ENCODE measurements at regions not wholly inside any gene's neighbourhood (a gene's known extent, or its start where the extent isn't known, plus 50 kb on each side); places are given as distances from the start of the nearest gene placed in this dataset.

- DNase-seq (ENCODE audit: low spot score), result no peak
Observed at GRCh38 chr12:77214136-77214535, 148.8 kb upstream of the E2F7 start.

- no peak for DNase-seq (ENCODE audit: low spot score)
Observed at GRCh38 chr12:77213319-77213718, 147.9 kb upstream of the E2F7 start.

DNA sequence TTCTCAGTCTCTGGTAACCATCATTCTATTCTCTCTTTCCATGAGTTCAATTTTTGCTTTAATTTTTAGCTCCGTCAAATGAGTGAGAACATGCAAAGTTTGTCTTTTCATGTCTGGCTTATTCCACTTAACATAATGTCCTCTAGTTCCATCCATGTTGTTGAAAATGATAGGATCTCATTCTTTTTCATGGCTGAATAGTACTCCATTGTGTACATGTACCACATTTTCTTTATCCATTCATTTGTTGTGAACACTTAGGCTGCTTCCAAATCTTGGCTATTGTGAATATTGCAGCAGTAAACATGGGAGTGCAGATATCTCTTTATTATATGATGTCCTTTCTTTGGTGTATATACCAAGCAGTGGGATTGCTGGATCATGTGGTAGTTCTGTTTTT is 145.4 kb upstream of the E2F7 start:
- no peak for DNase-seq (ENCODE audit: low spot score)

DNA sequence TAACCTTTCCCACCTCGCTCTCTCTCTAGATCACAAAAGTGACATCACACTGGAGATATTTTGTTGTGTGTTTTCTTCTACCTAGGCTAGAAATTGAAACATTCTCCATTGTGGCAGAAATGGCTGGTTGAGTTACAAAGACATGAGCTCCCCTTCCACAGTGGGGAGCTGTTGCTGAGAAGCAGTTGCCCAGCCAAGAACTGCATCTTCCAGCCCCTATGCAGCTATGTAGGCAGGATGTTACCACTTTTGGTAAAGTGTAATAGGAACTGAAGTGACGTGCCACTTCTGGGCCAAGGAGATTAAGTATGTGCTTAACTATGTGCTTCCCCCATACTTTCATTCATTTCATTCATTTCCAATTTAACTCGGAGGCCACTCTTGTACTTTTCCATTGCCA is 138.7 kb upstream of the E2F7 start:
- DNase-seq (ENCODE audit: low spot score), result no peak

GRCh38 chr12:77202457-77203060 is 137.2 kb upstream of the E2F7 start:
- DNase-seq (ENCODE audit: low spot score), result no peak

- no peak for DNase-seq (ENCODE audit: low spot score)
Observed at GRCh38 chr12:77189901-77190416, 124.6 kb upstream of the E2F7 start.

DNA sequence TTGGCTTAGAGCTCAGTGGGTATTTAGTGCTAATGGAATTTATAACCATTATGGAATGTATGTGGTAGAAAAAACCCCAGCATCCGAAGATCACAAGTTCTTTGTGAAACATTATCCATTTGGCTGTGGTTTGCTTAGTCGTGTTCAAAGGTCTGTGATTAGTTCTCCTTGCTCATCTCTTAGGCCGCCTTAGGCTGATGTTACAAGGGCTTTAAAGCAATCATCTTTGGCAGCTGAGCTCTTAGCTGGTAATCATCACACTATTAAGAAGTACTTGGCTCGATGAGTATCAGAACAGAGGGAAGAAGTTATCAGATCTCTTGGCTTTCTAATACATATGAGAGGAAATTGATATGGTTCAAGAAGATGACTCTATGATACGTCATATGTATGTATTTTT is 124.1 kb upstream of the E2F7 start:
- DNase-seq (ENCODE audit: low spot score), result no peak

GRCh38 chr12:77179515-77179914 is 114.1 kb upstream of the E2F7 start:
- DNase-seq (ENCODE audit: low spot score), result no peak

DNA sequence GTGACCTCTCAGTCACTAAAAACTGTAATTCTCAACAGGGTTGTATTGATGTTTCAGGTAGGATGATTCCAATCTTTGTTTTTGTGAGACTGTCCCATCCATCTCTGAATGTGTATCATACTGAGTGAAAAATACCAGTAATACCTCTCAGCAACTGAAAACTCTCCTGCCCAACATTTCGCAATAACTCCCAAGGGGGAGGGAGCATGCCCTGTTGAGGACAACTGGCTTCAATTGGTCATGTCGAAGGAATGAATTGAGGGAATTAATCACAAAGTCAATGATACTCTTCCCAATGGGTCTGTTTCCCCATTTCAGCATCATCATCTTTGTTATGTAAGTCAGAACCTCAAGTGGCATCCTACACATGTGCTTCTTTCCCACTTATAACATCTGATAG is 102.4 kb upstream of the E2F7 start:
- no peak for DNase-seq (ENCODE audit: low spot score)

- DNase-seq (ENCODE audit: low spot score), result no peak
Observed at GRCh38 chr12:77166696-77167095, 101.3 kb upstream of the E2F7 start.

- DNase-seq (ENCODE audit: low spot score), result no peak
Observed at GRCh38 chr12:77163074-77164038, 98.0 kb upstream of the E2F7 start.

GRCh38 chr12:77161944-77162343 is 96.6 kb upstream of the E2F7 start:
- DNase-seq (ENCODE audit: low spot score), result peak; percentile 65

DNA sequence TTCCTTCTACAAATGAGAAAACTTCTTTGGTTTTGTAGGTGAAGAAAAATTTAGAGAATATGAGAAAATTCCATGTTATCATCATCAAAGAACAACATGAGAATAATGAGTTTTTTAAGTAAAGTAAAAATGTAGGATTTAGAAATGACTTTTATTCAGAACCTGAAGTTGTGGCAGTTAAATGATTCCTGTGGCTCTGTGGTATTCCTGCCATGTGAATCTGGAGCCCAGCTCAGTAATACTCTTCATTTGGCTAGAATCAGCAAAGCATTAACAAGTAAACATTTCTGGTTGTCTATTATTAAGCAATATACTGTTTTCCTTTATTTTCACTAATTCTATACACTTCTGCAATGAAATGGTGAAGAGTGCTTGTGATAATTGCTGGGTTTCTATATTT is 95.6 kb upstream of the E2F7 start:
- no peak for DNase-seq (ENCODE audit: low spot score)

DNA sequence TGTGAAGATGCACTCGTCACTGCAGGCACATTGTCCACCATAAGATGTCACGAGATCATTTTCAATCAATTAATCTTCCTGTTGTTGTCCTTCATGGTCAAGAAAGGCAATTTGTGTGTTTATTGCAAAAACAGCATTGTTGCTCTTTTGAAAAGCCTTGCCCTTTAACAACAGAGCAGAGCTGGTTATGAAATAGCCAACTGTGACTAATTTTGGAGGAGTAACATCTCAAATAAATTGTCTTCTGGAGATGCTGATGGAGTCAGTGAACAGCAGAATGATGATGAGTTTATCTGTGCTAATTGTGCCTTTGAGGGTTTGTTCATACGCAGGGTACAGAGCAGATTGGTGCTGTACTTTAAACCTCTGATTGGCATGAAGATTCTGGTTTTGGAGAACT is 88.3 kb upstream of the E2F7 start:
- DNase-seq (ENCODE audit: low spot score), result no peak

DNA sequence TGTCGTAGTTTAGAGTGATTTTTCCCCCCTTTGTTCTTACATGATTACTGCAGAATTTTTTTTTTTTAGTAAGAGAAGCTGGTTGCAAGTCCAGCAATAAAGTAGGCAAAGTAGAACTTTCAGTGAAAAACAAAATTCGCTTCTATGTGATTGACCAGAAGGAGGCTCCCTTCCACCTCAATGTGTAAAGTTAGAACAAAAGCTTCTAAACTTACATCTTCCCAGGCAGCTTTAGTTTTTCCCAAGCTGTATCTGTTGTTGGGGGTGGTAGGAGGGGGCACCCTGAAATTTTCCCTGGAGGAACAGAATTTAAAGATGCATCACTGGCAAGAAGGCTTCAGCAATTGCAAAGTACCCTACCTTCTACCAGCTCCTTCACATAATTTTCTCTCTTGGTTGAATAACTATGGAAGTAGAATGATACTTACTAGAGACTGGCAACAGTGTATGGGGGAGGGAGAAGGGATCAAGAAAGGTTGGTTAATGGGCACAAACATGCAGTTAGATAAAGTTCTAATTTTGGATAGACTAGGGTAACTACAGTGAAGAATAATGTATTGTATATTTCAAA is 87.3 kb upstream of the E2F7 start:
- no peak for DNase-seq (ENCODE audit: low spot score)

DNA sequence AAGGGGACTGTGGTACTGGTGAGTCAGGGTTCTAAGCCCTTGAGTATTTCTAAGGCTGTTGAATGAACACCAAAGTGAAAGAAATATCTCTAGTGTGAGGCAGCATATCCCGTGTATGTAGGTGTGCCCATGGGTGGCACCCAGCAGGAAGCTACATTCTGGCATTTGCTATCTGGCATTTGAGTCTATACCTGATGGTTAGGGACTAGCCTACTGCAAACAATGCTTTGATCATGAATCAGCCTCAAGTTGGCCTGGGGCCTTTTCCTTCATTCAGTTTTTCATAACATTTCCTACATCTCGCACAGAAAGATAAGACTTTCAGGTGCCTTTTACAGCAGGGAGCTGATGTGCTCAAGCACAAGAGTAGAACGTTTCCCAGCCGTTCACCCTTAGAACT is 85.7 kb upstream of the E2F7 start:
- no peak for DNase-seq (ENCODE audit: low spot score)

GRCh38 chr12:77133566-77133965 is 68.2 kb upstream of the E2F7 start:
- peak; percentile 79 for DNase-seq (ENCODE audit: low spot score)

DNA sequence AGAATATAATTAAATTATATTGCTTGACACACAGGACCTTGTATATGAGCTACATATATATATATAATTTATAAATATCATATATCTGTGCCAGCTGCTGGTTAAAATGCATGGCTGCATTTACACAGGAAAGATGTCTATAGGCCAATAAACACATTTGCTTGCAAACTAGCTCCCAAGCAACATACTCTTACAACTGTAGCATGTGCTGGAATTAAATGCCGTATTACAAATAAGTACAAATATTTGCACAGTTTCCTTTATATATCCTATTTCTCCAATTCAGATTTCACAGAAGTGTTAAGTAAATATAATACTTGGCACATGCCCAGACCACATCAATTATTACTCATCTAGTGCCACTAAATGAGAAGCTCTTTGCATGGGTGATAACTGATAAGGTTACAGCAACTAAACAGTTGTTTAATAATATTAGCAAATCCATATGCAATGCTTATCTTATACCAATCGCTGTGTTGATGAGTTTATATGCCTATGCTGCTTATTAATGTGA is 66.7 kb upstream of the E2F7 start:
- DNase-seq (ENCODE audit: low spot score), result no peak

DNA sequence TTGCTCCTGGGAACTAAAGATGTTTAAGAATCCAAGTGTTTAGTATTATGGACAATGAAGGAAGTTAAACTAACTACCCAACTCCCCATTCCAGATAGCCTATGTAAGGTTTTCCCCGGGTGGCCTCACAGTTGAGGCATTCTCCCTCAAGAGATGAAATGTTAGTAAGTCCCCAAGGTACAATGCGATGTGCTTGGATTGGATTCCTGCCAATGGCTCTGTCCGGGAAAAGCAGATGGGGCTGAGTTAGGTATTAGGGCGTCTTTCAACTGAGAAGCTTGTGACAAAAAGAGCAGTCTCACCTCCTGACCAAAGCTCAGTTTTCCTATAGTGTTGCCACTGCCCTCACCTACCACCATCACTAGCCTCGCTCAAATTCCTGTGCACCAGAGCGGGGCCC is 64.8 kb upstream of the E2F7 start:
- no peak for DNase-seq (ENCODE audit: low spot score)

DNA sequence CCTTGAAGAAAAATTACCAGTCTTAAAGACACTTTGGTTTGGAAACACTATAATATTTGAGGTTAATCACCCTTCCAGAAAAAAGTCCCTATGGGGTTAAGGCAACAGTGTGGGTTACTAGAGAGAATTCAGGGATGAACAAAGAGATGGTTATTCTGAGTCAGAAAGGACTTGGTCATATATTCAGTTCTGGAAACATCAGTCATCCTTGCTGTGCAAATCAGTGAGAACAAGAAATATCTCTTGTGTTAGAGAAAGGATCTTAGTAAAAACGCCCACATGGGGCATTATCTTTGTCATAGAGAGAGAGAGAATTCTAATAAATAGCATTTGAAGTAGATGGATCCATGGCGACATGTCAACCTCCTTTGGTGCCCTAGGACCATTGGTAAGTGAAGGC is 59.4 kb upstream of the E2F7 start:
- DNase-seq (ENCODE audit: low spot score), result no peak

- DNase-seq (ENCODE audit: low spot score), result no peak
Observed at GRCh38 chr12:77122661-77123060, 57.3 kb upstream of the E2F7 start.

DNA sequence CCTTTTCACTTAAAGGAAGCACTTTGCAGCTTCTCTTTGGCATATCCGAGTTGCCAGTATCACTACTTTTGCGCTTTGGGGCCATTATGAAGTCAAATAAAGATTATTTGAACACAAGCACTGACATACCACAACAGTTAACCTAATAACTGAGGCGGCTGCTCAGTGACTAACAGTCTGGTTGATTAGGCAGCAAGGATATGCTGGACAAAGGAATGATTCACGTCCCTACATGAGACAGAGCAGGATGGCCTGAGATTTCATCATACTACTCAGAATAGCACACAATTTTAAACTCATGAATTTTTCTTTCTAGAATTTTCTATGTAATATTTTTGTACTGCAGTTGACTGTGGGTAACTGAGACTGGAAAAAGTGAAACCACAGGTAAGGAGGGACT is 56.9 kb upstream of the E2F7 start:
- DNase-seq (ENCODE audit: low spot score), result no peak
